MM.1S (cell line): ENCODE measurements at regions not wholly inside any gene's neighbourhood (a gene's known extent, or its start where the extent isn't known, plus 50 kb on each side); places are given as distances from the start of the nearest gene placed in this dataset.

Source experiments
- DNase-seq: peaks from one replicate; pipeline ENCODE4 v3.0.0-alpha.2; 2015
- H2AFZ ChIP-seq: fragments of 300-600 bp; sonication (generic); 2 replicates; pipeline ENCODE4 v1.6.0; 2016; ENCODE audit warnings: antibody characterized with exemption, low read length
- H3F3A ChIP-seq: fragments of 300-600 bp; sonication (generic); 2 replicates; pipeline ENCODE4 v1.6.1; 2016; ENCODE audit warnings: mild to moderate bottlenecking, antibody characterized with exemption, low read length, moderate library complexity, mixed read lengths; ENCODE audit not compliant: insufficient read depth
- H3K27ac ChIP-seq: fragments of 300-600 bp; sonication (generic); 2 replicates; pipeline ENCODE4 v1.5.1; 2016; ENCODE audit warnings: mild to moderate bottlenecking, low read length
- H3K27me3 ChIP-seq: fragments of 300-600 bp; sonication (generic); replicated peaks from 2 replicates; pipeline ENCODE4 v1.6.0; 2016; ENCODE audit warnings: low read length; ENCODE audit not compliant: insufficient read depth
- H3K36me3 ChIP-seq: fragments of 300-600 bp; sonication (generic); replicated peaks from 2 replicates; pipeline ENCODE4 v1.6.1; 2016; ENCODE audit warnings: mild to moderate bottlenecking, low read length, mixed read lengths; ENCODE audit not compliant: insufficient read depth
- H3K4me1 ChIP-seq: fragments of 300-600 bp; sonication (generic); 2 replicates; pipeline ENCODE4 v1.6.1; 2016; ENCODE audit warnings: low read length, mixed read lengths
- H3K4me2 ChIP-seq: fragments of 300-600 bp; sonication (generic); 2 replicates; pipeline ENCODE4 v1.6.0; 2016; ENCODE audit warnings: low read depth, low read length
- H3K4me3 ChIP-seq: fragments of 300-600 bp; sonication (generic); 2 replicates; pipeline ENCODE4 v1.5.1; 2016; ENCODE audit warnings: low read length, mixed read lengths
- H3K79me2 ChIP-seq: fragments of 300-600 bp; sonication (generic); 2 replicates; pipeline ENCODE4 v1.6.1; 2016; ENCODE audit warnings: mixed run types, low read length, mixed read lengths
- H3K9ac ChIP-seq: fragments of 300-600 bp; sonication (generic); 2 replicates; pipeline ENCODE4 v1.6.1; 2016; ENCODE audit warnings: low read length, mixed read lengths
- H3K9me2 ChIP-seq: fragments of 300-600 bp; sonication (generic); replicated peaks from 2 replicates; pipeline ENCODE4 v1.6.1; 2016; ENCODE audit warnings: mild to moderate bottlenecking, low read length, mixed read lengths; ENCODE audit not compliant: insufficient read depth
- H3K9me3 ChIP-seq: fragments of 300-600 bp; sonication (generic); replicated peaks from 2 replicates; pipeline ENCODE4 v1.6.1; 2016; ENCODE audit warnings: mild to moderate bottlenecking, low read length, mixed read lengths; ENCODE audit not compliant: insufficient read depth
- H4K20me1 ChIP-seq: fragments of 300-600 bp; sonication (generic); 2 replicates; pipeline ENCODE4 v1.6.1; 2016; ENCODE audit warnings: mild to moderate bottlenecking, low read length, moderate library complexity, mixed read lengths; ENCODE audit not compliant: insufficient read depth
- CTCF ChIP-seq: fragments of 300-600 bp; sonication (generic); IDR thresholded peaks from 2 replicates; pipeline ENCODE4 v1.5.1; 2016; ENCODE audit warnings: antibody characterized with exemption, low read length, mixed read lengths
- EZH2 ChIP-seq: fragments of 300-600 bp; sonication (generic); optimal IDR thresholded peaks from 2 replicates; pipeline ENCODE3; 2017; ENCODE audit warnings: low read depth, mild to moderate bottlenecking, antibody characterized with exemption, low read length, mixed read lengths
- EZH2phosphoT487 ChIP-seq: fragments of 300-600 bp; sonication (generic); IDR thresholded peaks from 2 replicates; pipeline ENCODE4 v1.6.1; 2018; ENCODE audit warnings: antibody characterized with exemption, low read length

- TF ChIP-seq EZH2phosphoT487 (no peak), EZH2 (no peak), CTCF (no peak)
- H3F3A ChIP-seq: no peaks in the 10 kb centered on the region
- H3K9ac ChIP-seq: no peak overlapping the region
- no peaks in the 10 kb centered on the region for H4K20me1 ChIP-seq
- no peaks in the 10 kb centered on the region for H3K9me2 ChIP-seq
- peak; percentile 82 for DNase-seq
- H3K9me3 ChIP-seq: no peaks in the 10 kb centered on the region
- H3K27ac ChIP-seq: peak overlapping the region; percentile 69; the same call in 1 of the 2 replicates
- no peaks in the 10 kb centered on the region for H3K4me1 ChIP-seq
- H3K4me3 ChIP-seq: no peak overlapping the region
- H3K36me3 ChIP-seq: 0 out of 2 replicates have a peak, but pooled peaks cover 3% of the 10 kb centered on the region
- peak overlapping the region; percentile 13; the same call in 1 of the 2 replicates for H3K4me2 ChIP-seq
- no peaks in the 10 kb centered on the region for H3K79me2 ChIP-seq
- no peaks in the 10 kb centered on the region for H3K27me3 ChIP-seq
- peak overlapping the region; percentile 36 for H2AFZ ChIP-seq
Observed at GRCh38 chrX:2629316-2630007, 61.6 kb upstream of the CD99 start.

GRCh38 chrX:2628751-2629315 is 62.3 kb upstream of the CD99 start:
- Histone ChIP-seq H3K79me2 (no peaks in the 10 kb centered on the region), H3K4me1 (no peaks in the 10 kb centered on the region), H3K9me2 (no peaks in the 10 kb centered on the region), H3K4me2 (no peak overlapping the region), H3K27ac (peak overlapping the region; percentile 69; the same call in 1 of the 2 replicates), H3K9me3 (no peaks in the 10 kb centered on the region), H3F3A (no peaks in the 10 kb centered on the region), H3K27me3 (no peaks in the 10 kb centered on the region), H2AFZ (peak overlapping the region; percentile 36), H3K36me3 (0 out of 2 replicates have a peak, but pooled peaks cover 3% of the 10 kb centered on the region), H3K9ac (no peak overlapping the region), H4K20me1 (no peaks in the 10 kb centered on the region), H3K4me3 (no peak overlapping the region)
- TF ChIP-seq CTCF (no peak), EZH2 (no peak)
- no peak for DNase-seq

GRCh38 chrX:2627272-2627867 is 63.7 kb upstream of the CD99 start:
- no peaks in the 10 kb centered on the region for H3K27me3 ChIP-seq
- H3K4me1 ChIP-seq: no peaks in the 10 kb centered on the region
- no peaks in the 10 kb centered on the region; the same call in 1 of the 2 replicates for H3F3A ChIP-seq
- peak; percentile 48 for DNase-seq
- H3K4me2 ChIP-seq: no peak overlapping the region
- no peak for TF ChIP-seq EZH2
- peak; percentile 54 for TF ChIP-seq CTCF
- no peaks in the 10 kb centered on the region for H3K9me2 ChIP-seq
- no peaks in the 10 kb centered on the region for H3K9me3 ChIP-seq
- no peak overlapping the region for H2AFZ ChIP-seq
- H3K27ac ChIP-seq: no peak overlapping the region
- H3K36me3 ChIP-seq: 0 out of 2 replicates have a peak, but pooled peaks cover 3% of the 10 kb centered on the region
- no peaks in the 10 kb centered on the region for H3K79me2 ChIP-seq
- H3K9ac ChIP-seq: no peak overlapping the region
- H3K4me3 ChIP-seq: no peak overlapping the region
- no peaks in the 10 kb centered on the region for H4K20me1 ChIP-seq
